Pons (tissue), 1 donor: ENCODE measurements at regions not wholly inside any gene's neighbourhood (a gene's known extent, or its start where the extent isn't known, plus 50 kb on each side); places are given as distances from the start of the nearest gene placed in this dataset.
"Not testable (repeated sequence)": the region's sequence is repeated elsewhere in the genome, so short reads cannot be mapped to it uniquely, and the experiment has no call there.

Source experiments
- DNase-seq: peaks from one replicate; pipeline ENCODE4 v3.0.0-alpha.2; 2016; ENCODE audit warnings: low spot score

- DNase-seq, result peak; percentile 47
These were observed 52.1 kb downstream of the PWWP3B start for GRCh38 chrX:106220177-106220576.

- no peak for DNase-seq
These were observed 75.3 kb downstream of the PWWP3B start for GRCh38 chrX:106243376-106243775.

- no peak for DNase-seq
These were observed 78.4 kb downstream of the PWWP3B start for GRCh38 chrX:106246511-106246910.

GRCh38 chrX:106247162-106247561 is 79.1 kb downstream of the PWWP3B start:
- DNase-seq, result no peak

GRCh38 chrX:106249706-106250379 is 81.7 kb downstream of the PWWP3B start:
- DNase-seq, result no peak

- DNase-seq, result no peak
These were observed 95.7 kb downstream of the PWWP3B start for GRCh38 chrX:106263817-106264216.

- not testable (repeated sequence) for DNase-seq
These were observed 106.0 kb downstream of the PWWP3B start for GRCh38 chrX:106273947-106274587.

GRCh38 chrX:106275172-106275571 is 107.1 kb downstream of the PWWP3B start:
- not testable (repeated sequence) for DNase-seq

- DNase-seq, result no peak
These were observed 110.8 kb downstream of the PWWP3B start for GRCh38 chrX:106278951-106279350.

- DNase-seq, result no peak
These were observed 113.3 kb downstream of the PWWP3B start for GRCh38 chrX:106281383-106281782.

- no peak for DNase-seq
These were observed 115.7 kb downstream of the PWWP3B start for GRCh38 chrX:106283841-106284240.

- no peak for DNase-seq
These were observed 116.4 kb downstream of the PWWP3B start for GRCh38 chrX:106284431-106285025.

- no peak for DNase-seq
These were observed 118.0 kb downstream of the PWWP3B start for GRCh38 chrX:106286053-106286650.

GRCh38 chrX:106290778-106291177 is 122.7 kb downstream of the PWWP3B start:
- not testable (repeated sequence) for DNase-seq

- not testable (repeated sequence) for DNase-seq
These were observed 123.8 kb downstream of the PWWP3B start for GRCh38 chrX:106291779-106292390.

- DNase-seq, result no peak
These were observed 132.1 kb downstream of the PWWP3B start for GRCh38 chrX:106300239-106300638.

- DNase-seq, result no peak
These were observed 132.6 kb downstream of the PWWP3B start for GRCh38 chrX:106300656-106301055.

- DNase-seq, result no peak
These were observed 134.2 kb downstream of the PWWP3B start for GRCh38 chrX:106302304-106302703.

- DNase-seq, result no peak
These were observed 138.4 kb downstream of the PWWP3B start for GRCh38 chrX:106306391-106306947.

- DNase-seq, result no peak
These were observed 155.3 kb downstream of the PWWP3B start for GRCh38 chrX:106323357-106323756.

GRCh38 chrX:106331606-106332005 is 163.5 kb downstream of the PWWP3B start:
- no peak for DNase-seq

GRCh38 chrX:106341823-106342222 is 173.7 kb downstream of the PWWP3B start:
- DNase-seq, result no peak
